B cell (primary cell): ENCODE measurements at regions not wholly inside any gene's neighbourhood (a gene's known extent, or its start where the extent isn't known, plus 50 kb on each side); places are given as distances from the start of the nearest gene placed in this dataset.

Source experiments
- ATAC-seq: fragments of 200-7000 bp; cut with Tn5 transposase; one replicate; pipeline ENCODE4 v1.10.0; 2021; ENCODE audit warnings: low read depth, mild to moderate bottlenecking, moderate number of reproducible peaks, moderate library complexity
- CTCF ChIA-PET: fragments of 350-600 bp; sonication (Branson Sonifier 250); formaldehyde crosslinking; loops from one replicate; lab custom pipeline; 2021; ENCODE audit warnings: antibody characterized with exemption, inconsistent platforms; lab: Charles Lee
- POLR2A ChIA-PET: fragments of 350-600 bp; sonication (Branson Sonifier 250); formaldehyde crosslinking; loops from one replicate; lab custom pipeline; 2021; ENCODE audit warnings: antibody characterized with exemption; lab: Charles Lee
- DNase-seq: peaks from one replicate; pipeline ENCODE4 v3.0.0; 2013
- H2AFZ ChIP-seq: 2 replicates; pipeline ENCODE4 v1.6.1; 2012; ENCODE audit warnings: mild to moderate bottlenecking, low read depth, low read length; ENCODE audit not compliant: insufficient read depth, poor library complexity, severe bottlenecking
- H3K27ac ChIP-seq, 2 donors: 1 replicate in 1 of 2; 2 replicates in 1 of 2; pipeline ENCODE4 v1.5.1; 2012 to 2013; ENCODE audit warnings: low read length in 2 of 2, mild to moderate bottlenecking in 2 of 2, moderate library complexity in 1 of 2
- H3K27me3 ChIP-seq, 4 experiments: fragments of 200-600 bp in 1 of 4; sonication (generic) in 1 of 4; replicated peaks in 1 of 4; 1 replicate in 2 of 4; 2 replicates in 2 of 4; pipeline versions ENCODE4 v1.6.1 to v1.7.0; 2013 to 2016; ENCODE audit warnings: low read length in 3 of 4, mild to moderate bottlenecking in 2 of 4, mixed read lengths in 1 of 4, moderate library complexity in 1 of 4; ENCODE audit not compliant: insufficient read depth in 4 of 4, control insufficient read depth in 3 of 4; ENCODE audit errors: control extremely low read depth in 1 of 4
- H3K36me3 ChIP-seq, 2 experiments: replicated peaks in 1 of 2; 1 replicate in 1 of 2; 2 replicates in 1 of 2; pipeline versions ENCODE4 v1.6.1 to v1.7.1; 2013; ENCODE audit warnings: low read length in 1 of 2; ENCODE audit not compliant: insufficient read depth in 2 of 2, control insufficient read depth in 1 of 2; ENCODE audit errors: control extremely low read depth in 1 of 2, extremely low read depth in 1 of 2
- H3K4me1 ChIP-seq, 2 donors: fragments of 200-600 bp in 1 of 2; sonication (generic) in 1 of 2; 1 replicate in 1 of 2; 2 replicates in 1 of 2; pipeline versions ENCODE4 v1.5.1 to v1.6.1; 2013 to 2017; ENCODE audit warnings: low read length in 2 of 2; ENCODE audit not compliant: control insufficient read depth in 2 of 2, insufficient read depth in 2 of 2
- H3K4me2 ChIP-seq: replicated peaks from 2 replicates; pipeline ENCODE3; 2012; ENCODE audit warnings: mild to moderate bottlenecking, low read depth, low read length; ENCODE audit not compliant: poor library complexity, severe bottlenecking
- H3K4me3 ChIP-seq, 5 experiments: fragments of 200-600 bp in 1 of 5; sonication (generic) in 1 of 5; 1 replicate in 3 of 5; 2 replicates in 2 of 5; pipeline versions ENCODE4 v1.5.1 to v1.7.0; 2011 to 2016; ENCODE audit warnings: low read length in 4 of 5, mild to moderate bottlenecking in 4 of 5, low read depth in 2 of 5, control low read depth in 1 of 5, moderate library complexity in 1 of 5; ENCODE audit not compliant: insufficient read depth in 1 of 5; ENCODE audit errors: control extremely low read depth in 1 of 5, extremely low read depth in 1 of 5
- H3K79me2 ChIP-seq: fragments of 200-600 bp; sonication (generic); one replicate; pipeline ENCODE4 v1.6.0; 2016; ENCODE audit warnings: low read length; ENCODE audit not compliant: control insufficient read depth, insufficient read depth
- H3K9ac ChIP-seq: fragments of 200-600 bp; sonication (generic); 2 replicates; pipeline ENCODE4 v1.6.1; 2017; ENCODE audit warnings: mild to moderate bottlenecking, low read length, moderate library complexity
- H3K9me3 ChIP-seq, 3 donors: one replicate each; pipeline versions ENCODE4 v1.6.1 to v1.7.1; 2013; ENCODE audit warnings: low read length in 2 of 3; ENCODE audit not compliant: control insufficient read depth in 2 of 3, insufficient read depth in 1 of 3; ENCODE audit errors: control extremely low read depth in 1 of 3
- H4K20me1 ChIP-seq: 2 replicates; pipeline ENCODE4 v1.6.0; 2012; ENCODE audit warnings: mild to moderate bottlenecking, low read length; ENCODE audit not compliant: insufficient read depth, control insufficient read depth, poor library complexity, severe bottlenecking
- H3K27ac Mint-ChIP-seq: one replicate; pipeline ENCODE4 v1.8.0; 2021; ENCODE audit warnings: mixed read lengths
- H3K27me3 Mint-ChIP-seq: one replicate; pipeline ENCODE4 v1.8.0; 2021; ENCODE audit warnings: mixed read lengths
- H3K4me1 Mint-ChIP-seq: one replicate; pipeline ENCODE4 v1.8.0; 2021; ENCODE audit warnings: mixed read lengths
- H3K4me3 Mint-ChIP-seq: one replicate; pipeline ENCODE4 v1.8.0; 2021; ENCODE audit warnings: mixed read lengths
- H3K9me3 Mint-ChIP-seq: one replicate; pipeline ENCODE4 v1.8.0; 2022; ENCODE audit warnings: mixed read lengths; ENCODE audit not compliant: insufficient read depth
- EZH2 ChIP-seq: IDR thresholded peaks from 2 replicates; pipeline ENCODE4 v1.6.1; 2012; ENCODE audit warnings: borderline replicate concordance, low read depth, mild to moderate bottlenecking, moderate library complexity, low read length; ENCODE audit not compliant: insufficient read depth, poor library complexity, severe bottlenecking
- WGBS: methylation state at CpG from one replicate; pipeline ENCODE4 v1.1.5; 2013; ENCODE audit warnings: missing lambda C conversion rate; ENCODE audit not compliant: insufficient coverage; 5-methylcytosine and 5-hydroxymethylcytosine counted together
- intact Hi-C: fragments of 100-400 bp; cut with micrococcal nuclease; formaldehyde crosslinking; loops from one replicate; pipeline ENCODE4 v1.10.0; 2022
- TF ChIP-seq, protein P1 (sequence below): fragments of 200-600 bp; IDR thresholded peaks from one replicate; pipeline ENCODE4 v1.8.0; 2022; ENCODE audit warnings: antibody characterized with exemption, mild to moderate bottlenecking

DNA sequence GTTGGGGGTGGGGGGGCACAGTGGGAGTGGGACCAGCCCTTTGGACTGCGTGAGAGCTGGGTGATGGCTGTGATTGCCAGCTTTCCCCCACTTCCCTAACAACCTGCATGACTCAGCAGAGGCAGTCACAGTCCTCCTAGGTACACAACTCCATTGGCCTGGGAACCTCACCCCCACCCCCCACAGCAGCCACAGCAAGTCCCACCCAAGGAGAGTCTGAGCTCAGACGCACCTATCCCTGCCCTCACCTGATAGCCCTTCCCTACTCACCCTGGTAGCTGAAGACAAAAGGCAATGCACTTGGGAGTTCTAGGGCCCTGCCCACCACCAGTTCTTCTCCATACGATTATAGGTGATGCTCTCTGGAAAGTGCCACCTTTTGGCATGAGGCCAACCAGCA, 188.9 kb downstream of the ZNF648 start:
- no peak for DNase-seq
- Histone ChIP-seq H3K79me2 (no peaks in the 10 kb centered on the region), H2AFZ (no peak overlapping the region), H3K9ac (no peak overlapping the region), H3K9me3 (peaks cover 0 to 9% (median 6%) of the 10 kb centered on the region in 3 donors), H3K4me1 (no peaks in the 10 kb centered on the region), H3K36me3 (no peaks in the 10 kb centered on the region), H3K4me3 (no peak overlapping the region), H4K20me1 (no peaks in the 10 kb centered on the region), H3K4me2 (no peak overlapping the region), H3K27ac (no peak overlapping the region), H3K27me3 (no peaks in the 10 kb centered on the region)
- CTCF ChIA-PET: no interaction called here
- intact Hi-C loops: no loop called here
- H3K4me1 Mint-ChIP-seq: no peaks in the 10 kb centered on the region
- no peak overlapping the region for H3K4me3 Mint-ChIP-seq
- ATAC-seq: no peak
- H3K27ac Mint-ChIP-seq: no peak overlapping the region
- peaks cover 16% of the 10 kb centered on the region for H3K9me3 Mint-ChIP-seq
- WGBS: 100% methylated on average over 3 of the region's 3 CpGs
- POLR2A ChIA-PET: no interaction called here
- no peak for TF ChIP-seq EZH2
- TF ChIP-seq, protein P1, sequence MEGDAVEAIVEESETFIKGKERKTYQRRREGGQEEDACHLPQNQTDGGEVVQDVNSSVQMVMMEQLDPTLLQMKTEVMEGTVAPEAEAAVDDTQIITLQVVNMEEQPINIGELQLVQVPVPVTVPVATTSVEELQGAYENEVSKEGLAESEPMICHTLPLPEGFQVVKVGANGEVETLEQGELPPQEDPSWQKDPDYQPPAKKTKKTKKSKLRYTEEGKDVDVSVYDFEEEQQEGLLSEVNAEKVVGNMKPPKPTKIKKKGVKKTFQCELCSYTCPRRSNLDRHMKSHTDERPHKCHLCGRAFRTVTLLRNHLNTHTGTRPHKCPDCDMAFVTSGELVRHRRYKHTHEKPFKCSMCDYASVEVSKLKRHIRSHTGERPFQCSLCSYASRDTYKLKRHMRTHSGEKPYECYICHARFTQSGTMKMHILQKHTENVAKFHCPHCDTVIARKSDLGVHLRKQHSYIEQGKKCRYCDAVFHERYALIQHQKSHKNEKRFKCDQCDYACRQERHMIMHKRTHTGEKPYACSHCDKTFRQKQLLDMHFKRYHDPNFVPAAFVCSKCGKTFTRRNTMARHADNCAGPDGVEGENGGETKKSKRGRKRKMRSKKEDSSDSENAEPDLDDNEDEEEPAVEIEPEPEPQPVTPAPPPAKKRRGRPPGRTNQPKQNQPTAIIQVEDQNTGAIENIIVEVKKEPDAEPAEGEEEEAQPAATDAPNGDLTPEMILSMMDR: no peak
- peaks cover 3% of the 10 kb centered on the region for H3K27me3 Mint-ChIP-seq

DNA sequence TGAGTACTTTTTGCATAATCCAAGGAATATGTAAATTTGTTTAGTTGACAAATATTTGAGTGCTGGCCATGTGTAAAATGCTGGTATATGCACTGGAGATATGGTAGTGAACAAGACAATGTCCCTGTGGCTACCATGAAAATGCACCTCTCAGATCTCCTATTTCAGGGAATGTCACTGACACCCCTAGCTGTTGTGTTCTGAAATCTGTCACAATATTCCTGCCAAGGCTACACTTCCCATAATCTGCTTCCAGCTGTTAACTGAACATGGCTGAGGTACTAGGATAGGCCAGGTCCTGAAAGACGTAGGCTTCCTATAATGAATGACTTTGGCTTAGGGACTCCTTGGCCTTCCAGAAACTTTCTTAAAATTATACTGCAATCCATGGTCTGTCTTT, 197.8 kb downstream of the ZNF648 start:
- ATAC-seq: no peak
- no peak for DNase-seq
- H4K20me1 ChIP-seq: no peaks in the 10 kb centered on the region
- H3K36me3 ChIP-seq: no peaks in the 10 kb centered on the region
- CTCF ChIA-PET: no interaction called here
- peaks cover 4% of the 10 kb centered on the region for H3K27me3 Mint-ChIP-seq
- POLR2A ChIA-PET: no interaction called here
- no peaks in the 10 kb centered on the region for H3K4me1 ChIP-seq
- H3K4me2 ChIP-seq: no peak overlapping the region
- no peak overlapping the region for H3K4me3 ChIP-seq
- intact Hi-C loops: no loop called here
- H2AFZ ChIP-seq: no peak overlapping the region
- no peak overlapping the region for H3K9ac ChIP-seq
- H3K9me3 Mint-ChIP-seq: peaks cover 4% of the 10 kb centered on the region
- no peak for TF ChIP-seq EZH2
- TF ChIP-seq, protein P1: no peak
- 86% methylated on average over 1 of the region's 1 CpG for WGBS
- no peaks in the 10 kb centered on the region for H3K4me1 Mint-ChIP-seq
- H3K27me3 ChIP-seq: no peaks in the 10 kb centered on the region
- no peak overlapping the region for H3K27ac Mint-ChIP-seq
- H3K27ac ChIP-seq: no peak overlapping the region
- no peak overlapping the region for H3K4me3 Mint-ChIP-seq
- no peaks in the 10 kb centered on the region for H3K79me2 ChIP-seq
- H3K9me3 ChIP-seq: no peaks in the 10 kb centered on the region
